GM12872 (cell line): ENCODE measurements at regions not wholly inside any gene's neighbourhood (a gene's known extent, or its start where the extent isn't known, plus 50 kb on each side); places are given as distances from the start of the nearest gene placed in this dataset.

Experiments
- CTCF ChIP-seq: IDR thresholded peaks from 3 replicates; pipeline ENCODE4 v1.5.1; 2011; ENCODE audit warnings: low read depth, mild to moderate bottlenecking, low read length, moderate library complexity; ENCODE audit not compliant: insufficient read depth

- TF ChIP-seq CTCF: no peak
Observed at GRCh38 chr3:23052208-23052607, 150.9 kb upstream of the UBE2E2 start.

- no peak for TF ChIP-seq CTCF
Observed at GRCh38 chr3:23052620-23053019, 150.5 kb upstream of the UBE2E2 start.

GRCh38 chr3:23055733-23056376 lies 147.3 kb upstream of the UBE2E2 start:
- no peak for TF ChIP-seq CTCF

GRCh38 chr3:23062582-23062981 lies 140.5 kb upstream of the UBE2E2 start:
- TF ChIP-seq CTCF: no peak

GRCh38 chr3:23062982-23063381 lies 140.1 kb upstream of the UBE2E2 start:
- no peak for TF ChIP-seq CTCF

- no peak for TF ChIP-seq CTCF
Observed at GRCh38 chr3:23067116-23067515, 136.0 kb upstream of the UBE2E2 start.

- TF ChIP-seq CTCF: no peak
Observed at GRCh38 chr3:23068016-23068728, 135.0 kb upstream of the UBE2E2 start.
